Inferior parietal cortex (tissue), 1 donor: ENCODE measurements at regions not wholly inside any gene's neighbourhood (a gene's known extent, or its start where the extent isn't known, plus 50 kb on each side); places are given as distances from the start of the nearest gene placed in this dataset.
A peak's percentile ranks its signal among the peaks of the same experiment; 100 is the strongest.
"Not testable (repeated sequence)": the region's sequence is repeated elsewhere in the genome, so short reads cannot be mapped to it uniquely, and the experiment has no call there.

Source experiments
- DNase-seq: peaks from one replicate; pipeline ENCODE4 v3.0.0-alpha.2; 2016; ENCODE audit errors: extremely low spot score

- DNase-seq: no peak
Observed at GRCh38 chr2:102871707-102872106, 109.9 kb downstream of the TMEM182 start.

- DNase-seq: no peak
Observed at GRCh38 chr2:102872388-102872787, 110.6 kb downstream of the TMEM182 start.

- DNase-seq: not testable (repeated sequence)
Observed at GRCh38 chr2:102879513-102879912, 117.7 kb downstream of the TMEM182 start.

- DNase-seq: no peak
Observed at GRCh38 chr2:102880731-102881130, 118.9 kb downstream of the TMEM182 start.

- no peak for DNase-seq
Observed at GRCh38 chr2:102886216-102886893, 124.5 kb downstream of the TMEM182 start.

GRCh38 chr2:102888514-102888913 is 126.7 kb downstream of the TMEM182 start:
- DNase-seq: no peak

- DNase-seq: no peak
Observed at GRCh38 chr2:102891296-102891695, 129.5 kb downstream of the TMEM182 start.

- no peak for DNase-seq
Observed at GRCh38 chr2:102892698-102893310, 131.0 kb downstream of the TMEM182 start.

- no peak for DNase-seq
Observed at GRCh38 chr2:102893870-102894269, 132.0 kb downstream of the TMEM182 start.

GRCh38 chr2:102895376-102895775 is 133.5 kb downstream of the TMEM182 start:
- no peak for DNase-seq

- DNase-seq: not testable (repeated sequence)
Observed at GRCh38 chr2:102909240-102909639, 147.4 kb downstream of the TMEM182 start.

- no peak for DNase-seq
Observed at GRCh38 chr2:102910724-102911123, 148.9 kb downstream of the TMEM182 start.

- no peak for DNase-seq
Observed at GRCh38 chr2:102915128-102915527, 153.3 kb downstream of the TMEM182 start.

- no peak for DNase-seq
Observed at GRCh38 chr2:102922321-102922720, 160.5 kb downstream of the TMEM182 start.

GRCh38 chr2:102925003-102925402 is 163.2 kb downstream of the TMEM182 start:
- peak; percentile 5 for DNase-seq

GRCh38 chr2:102927854-102928267 is 166.0 kb downstream of the TMEM182 start:
- no peak for DNase-seq

- no peak for DNase-seq
Observed at GRCh38 chr2:102929721-102930120, 167.9 kb downstream of the TMEM182 start.

- no peak for DNase-seq
Observed at GRCh38 chr2:102932501-102932900, 170.7 kb downstream of the TMEM182 start.

GRCh38 chr2:102939207-102939606 is 177.4 kb downstream of the TMEM182 start:
- no peak for DNase-seq

- no peak for DNase-seq
Observed at GRCh38 chr2:102940684-102941083, 178.9 kb downstream of the TMEM182 start.

- DNase-seq: no peak
Observed at GRCh38 chr2:102942107-102942506, 180.3 kb downstream of the TMEM182 start.

- DNase-seq: no peak
Observed at GRCh38 chr2:102943251-102943650, 181.4 kb downstream of the TMEM182 start.

GRCh38 chr2:102950371-102950946 is 188.6 kb downstream of the TMEM182 start:
- no peak for DNase-seq
